Skeletal muscle tissue (tissue), 3 donors: ENCODE measurements at regions not wholly inside any gene's neighbourhood (a gene's known extent, or its start where the extent isn't known, plus 50 kb on each side); places are given as distances from the start of the nearest gene placed in this dataset.

ENCODE experiments used
- H3K27ac ChIP-seq: one replicate; pipeline ENCODE4 v1.7.0; 2013; ENCODE audit warnings: mild to moderate bottlenecking, low read depth, low read length, inconsistent platforms
- H3K27me3 ChIP-seq, 3 donors: one replicate each; pipeline ENCODE4 v1.7.0; 2013; ENCODE audit warnings: low read length in 3 of 3; ENCODE audit not compliant: control insufficient read depth in 3 of 3, insufficient read depth in 3 of 3
- H3K36me3 ChIP-seq, 3 donors: one replicate each; pipeline ENCODE4 v1.7.0; 2013; ENCODE audit warnings: low read length in 3 of 3; ENCODE audit not compliant: control insufficient read depth in 3 of 3, insufficient read depth in 3 of 3
- H3K4me1 ChIP-seq, 3 donors: one replicate each; pipeline ENCODE4 v1.7.0; 2013; ENCODE audit warnings: low read length in 3 of 3, mild to moderate bottlenecking in 3 of 3; ENCODE audit not compliant: control insufficient read depth in 3 of 3, insufficient read depth in 3 of 3
- H3K4me3 ChIP-seq, 3 donors: one replicate each; pipeline ENCODE4 v1.7.0; 2013; ENCODE audit warnings: low read length in 3 of 3
- H3K9ac ChIP-seq, 3 donors: one replicate each; pipeline ENCODE4 v1.7.0; 2013; ENCODE audit warnings: low read length in 3 of 3, mild to moderate bottlenecking in 3 of 3, moderate library complexity in 2 of 3, low read depth in 1 of 3
- H3K9me3 ChIP-seq, 3 donors: one replicate each; pipeline ENCODE4 v1.7.0; 2013; ENCODE audit warnings: low read length in 3 of 3; ENCODE audit not compliant: control insufficient read depth in 3 of 3
- donor health status: Osteomylitis.

GRCh38 chr15:66893294-66893693 lies 172.1 kb upstream of the SMAD3 start:
- no peaks in the 10 kb centered on the region for H3K27me3 ChIP-seq
- no peak overlapping the region for H3K27ac ChIP-seq
- H3K9ac ChIP-seq, result no peak overlapping the region
- H3K9me3 ChIP-seq, result no peaks in the 10 kb centered on the region
- peaks cover 0 to 2% (median 0%) of the 10 kb centered on the region in 3 donors for H3K4me1 ChIP-seq
- no peaks in the 10 kb centered on the region for H3K36me3 ChIP-seq
- H3K4me3 ChIP-seq, result no peak overlapping the region

DNA sequence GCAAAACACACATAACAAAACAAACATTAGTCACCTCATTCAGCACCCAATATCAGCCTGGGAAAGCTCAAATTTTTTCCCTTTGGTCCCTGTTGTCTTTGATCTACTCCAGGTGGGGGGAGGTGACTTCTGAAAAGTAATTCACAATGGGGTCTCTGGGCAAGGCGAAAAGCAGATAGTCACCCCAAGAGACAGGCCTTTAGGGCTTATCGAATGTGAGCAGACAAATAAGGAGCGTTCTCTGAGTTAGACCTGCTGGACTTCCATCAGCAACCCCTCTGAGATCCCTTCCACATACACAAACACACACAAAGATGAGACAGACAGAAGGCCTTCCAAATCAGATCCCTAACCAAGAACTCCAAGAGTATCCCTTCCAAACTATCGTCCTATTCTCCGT lies 171.0 kb upstream of the SMAD3 start:
- no peaks in the 10 kb centered on the region for H3K27me3 ChIP-seq
- no peaks in the 10 kb centered on the region for H3K36me3 ChIP-seq
- no peaks in the 10 kb centered on the region for H3K9me3 ChIP-seq
- no peak overlapping the region for H3K4me3 ChIP-seq
- peaks cover 0 to 2% (median 0%) of the 10 kb centered on the region in 3 donors for H3K4me1 ChIP-seq
- no peak overlapping the region for H3K27ac ChIP-seq
- no peak overlapping the region for H3K9ac ChIP-seq

- Histone ChIP-seq H3K27ac (no peak overlapping the region), H3K27me3 (no peaks in the 10 kb centered on the region), H3K9ac (no peak overlapping the region), H3K4me1 (peaks cover 0 to 2% (median 0%) of the 10 kb centered on the region in 3 donors), H3K4me3 (no peak overlapping the region), H3K9me3 (no peaks in the 10 kb centered on the region), H3K36me3 (no peaks in the 10 kb centered on the region)
These were observed 170.2 kb upstream of the SMAD3 start for GRCh38 chr15:66894986-66895780.

DNA sequence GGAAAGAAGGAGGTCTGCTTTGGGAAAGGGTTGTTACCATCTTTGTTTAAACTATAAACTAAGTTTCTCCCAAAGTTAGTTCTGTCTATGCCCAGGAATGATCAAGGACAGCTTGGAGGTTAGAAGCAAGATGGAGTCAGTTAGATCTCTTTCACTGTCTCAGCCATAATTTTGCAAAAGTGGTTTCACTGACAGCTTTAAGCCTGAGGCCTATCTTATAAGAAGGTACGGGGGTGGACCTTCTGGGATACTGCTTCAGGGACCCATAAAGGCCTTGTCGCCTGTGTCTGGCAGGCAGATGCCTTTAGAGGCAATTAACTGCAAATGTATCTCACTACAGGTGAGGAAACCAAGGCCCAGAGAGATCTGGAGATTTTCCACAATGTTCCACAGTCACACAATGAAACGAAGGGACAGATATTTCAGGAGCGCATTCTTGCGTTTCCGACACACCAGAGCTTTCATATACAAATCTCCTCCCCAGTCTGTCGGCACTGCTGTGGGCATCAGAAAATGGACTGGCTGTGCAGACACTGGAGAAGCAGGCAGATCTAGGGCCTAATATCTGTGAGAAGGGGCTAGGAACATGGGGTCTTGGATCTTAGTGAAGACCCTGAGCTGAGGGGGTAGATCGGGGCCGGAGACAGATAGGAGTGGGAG lies 169.5 kb upstream of the SMAD3 start:
- no peaks in the 10 kb centered on the region for H3K27me3 ChIP-seq
- H3K36me3 ChIP-seq, result no peaks in the 10 kb centered on the region
- H3K9me3 ChIP-seq, result no peaks in the 10 kb centered on the region
- peaks cover under 1 to 4% (median 2%) of the 10 kb centered on the region in 3 donors for H3K4me1 ChIP-seq
- H3K9ac ChIP-seq, result no peak overlapping the region
- H3K27ac ChIP-seq, result no peak overlapping the region
- no peak overlapping the region for H3K4me3 ChIP-seq

DNA sequence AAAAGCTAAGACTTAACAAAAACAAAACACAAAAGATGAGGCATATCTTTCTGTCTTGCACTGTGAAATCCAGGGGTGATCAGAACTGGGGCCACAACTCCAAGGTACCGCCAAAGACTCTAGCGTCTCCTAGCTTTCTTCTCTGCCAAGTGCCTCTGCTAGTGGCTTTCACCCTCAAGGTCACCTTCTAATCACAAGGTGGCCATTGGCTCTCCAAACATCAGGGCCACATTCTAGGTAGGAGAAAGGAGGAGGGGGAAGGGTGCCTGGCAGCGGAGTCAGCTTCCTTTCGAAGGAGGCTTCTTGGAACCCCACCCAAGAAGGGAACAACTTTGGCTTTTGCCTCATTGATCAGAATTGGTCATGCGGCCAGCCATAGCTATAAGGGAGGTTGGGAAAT lies 168.8 kb upstream of the SMAD3 start:
- H3K4me1 ChIP-seq, result peaks cover 3 to 8% (median 8%) of the 10 kb centered on the region in 3 donors
- H3K9me3 ChIP-seq, result no peaks in the 10 kb centered on the region
- no peak overlapping the region for H3K4me3 ChIP-seq
- H3K27me3 ChIP-seq, result no peaks in the 10 kb centered on the region
- no peak overlapping the region for H3K27ac ChIP-seq
- H3K9ac ChIP-seq, result no peak overlapping the region
- H3K36me3 ChIP-seq, result no peaks in the 10 kb centered on the region

GRCh38 chr15:66897416-66897815 lies 168.0 kb upstream of the SMAD3 start:
- H3K4me1 ChIP-seq, result peaks cover 5 to 10% (median 10%) of the 10 kb centered on the region in 3 donors
- no peaks in the 10 kb centered on the region for H3K27me3 ChIP-seq
- H3K4me3 ChIP-seq, result no peak overlapping the region
- H3K9ac ChIP-seq, result no peak overlapping the region
- H3K27ac ChIP-seq, result no peak overlapping the region
- no peaks in the 10 kb centered on the region for H3K9me3 ChIP-seq
- H3K36me3 ChIP-seq, result no peaks in the 10 kb centered on the region

GRCh38 chr15:66897971-66898370 lies 167.4 kb upstream of the SMAD3 start:
- Histone ChIP-seq H3K4me3 (no peak overlapping the region), H3K36me3 (no peaks in the 10 kb centered on the region), H3K9me3 (no peaks in the 10 kb centered on the region), H3K27ac (no peak overlapping the region), H3K27me3 (no peaks in the 10 kb centered on the region), H3K9ac (no peak overlapping the region), H3K4me1 (peaks cover 5 to 10% (median 9%) of the 10 kb centered on the region in 3 donors)

DNA sequence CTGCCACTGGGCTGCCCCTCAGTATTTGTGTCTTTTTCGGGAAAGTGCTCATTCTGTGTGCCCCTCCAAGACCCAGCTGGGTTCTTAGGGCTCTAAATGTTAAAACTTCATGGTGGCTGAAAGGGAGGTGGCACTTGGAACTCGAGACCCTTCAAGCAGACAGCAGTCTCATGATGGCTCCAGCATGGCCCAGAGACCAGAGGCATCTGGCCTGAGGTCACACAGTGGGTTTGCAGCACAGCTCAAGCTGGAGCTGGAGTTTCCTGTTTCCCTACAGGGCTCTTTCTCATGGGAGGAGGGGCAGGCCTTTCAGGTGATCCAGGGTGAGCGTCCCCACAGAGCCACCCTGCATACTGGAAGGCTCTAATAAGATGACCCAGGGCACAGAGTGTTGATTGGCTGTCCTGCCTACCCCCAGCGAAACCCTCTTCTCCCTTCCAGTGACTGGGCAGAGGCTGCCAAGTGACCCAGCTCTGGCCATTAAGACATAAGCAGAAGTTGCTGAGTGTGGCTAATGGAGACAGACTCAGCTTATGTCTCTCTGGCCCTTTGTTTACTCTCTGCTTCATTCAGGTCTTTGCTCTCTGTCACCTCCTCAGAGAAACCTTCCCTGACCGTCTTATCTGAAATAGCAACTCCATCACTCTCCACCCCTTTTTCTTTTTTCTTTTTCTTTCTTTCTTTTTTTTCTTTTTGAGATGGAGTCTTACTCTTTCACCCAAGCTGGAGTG lies 166.6 kb upstream of the SMAD3 start:
- H3K4me3 ChIP-seq, result no peak overlapping the region
- H3K9me3 ChIP-seq, result no peaks in the 10 kb centered on the region
- H3K27ac ChIP-seq, result no peak overlapping the region
- H3K9ac ChIP-seq, result no peak overlapping the region
- H3K4me1 ChIP-seq, result peaks cover 5 to 10% (median 9%) of the 10 kb centered on the region in 3 donors
- no peaks in the 10 kb centered on the region for H3K36me3 ChIP-seq
- no peaks in the 10 kb centered on the region for H3K27me3 ChIP-seq

- Histone ChIP-seq H3K9me3 (no peaks in the 10 kb centered on the region), H3K4me3 (no peak overlapping the region), H3K4me1 (peaks cover 5 to 10% (median 9%) of the 10 kb centered on the region in 3 donors), H3K9ac (no peak overlapping the region), H3K27me3 (no peaks in the 10 kb centered on the region), H3K27ac (no peak overlapping the region), H3K36me3 (no peaks in the 10 kb centered on the region)
These were observed 165.6 kb upstream of the SMAD3 start for GRCh38 chr15:66899555-66900350.
